GM18499 (cell line): ENCODE measurements at regions not wholly inside any gene's neighbourhood (a gene's known extent, or its start where the extent isn't known, plus 50 kb on each side); places are given as distances from the start of the nearest gene placed in this dataset.
"Not testable (repeated sequence)": the region's sequence is repeated elsewhere in the genome, so short reads cannot be mapped to it uniquely, and the experiment has no call there.

Experiments used
- ATAC-seq: cut with Tn5 transposase; IDR thresholded peaks from one replicate; pipeline ENCODE4 v1.9.1; 2021; ENCODE audit warnings: moderate number of reproducible peaks; ENCODE audit not compliant: insufficient read depth, unreplicated experiment

DNA sequence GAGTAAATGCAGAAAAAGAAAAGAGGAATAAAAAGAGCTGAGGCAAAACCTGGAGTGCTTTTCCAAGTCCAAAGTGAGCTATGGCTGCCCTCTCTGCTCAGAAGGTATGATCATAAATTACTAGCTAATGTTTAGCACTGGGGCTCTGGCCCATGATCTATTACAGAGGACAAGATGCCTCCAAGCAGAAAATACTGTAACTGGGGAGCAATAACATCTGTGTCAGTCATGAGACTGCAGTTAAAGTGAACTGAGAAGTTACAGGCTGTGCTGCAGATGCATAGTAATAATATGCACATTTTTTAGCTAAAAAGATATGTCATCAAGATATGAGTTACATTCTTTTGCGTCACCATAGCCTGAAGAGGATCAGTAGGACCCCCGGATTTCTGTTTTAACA, 209.4 kb upstream of the RBBP8 start:
- ATAC-seq, result no peak

- ATAC-seq, result no peak
Measured at GRCh38 chr18:22726469-22726868, 206.7 kb upstream of the RBBP8 start.

- ATAC-seq, result no peak
Measured at GRCh38 chr18:22728016-22728415, 205.1 kb upstream of the RBBP8 start.

- ATAC-seq, result no peak
Measured at GRCh38 chr18:22728481-22729105, 204.5 kb upstream of the RBBP8 start.

GRCh38 chr18:22731398-22731797, 201.7 kb upstream of the RBBP8 start:
- ATAC-seq, result no peak

GRCh38 chr18:22734105-22734661, 198.9 kb upstream of the RBBP8 start:
- ATAC-seq, result no peak

DNA sequence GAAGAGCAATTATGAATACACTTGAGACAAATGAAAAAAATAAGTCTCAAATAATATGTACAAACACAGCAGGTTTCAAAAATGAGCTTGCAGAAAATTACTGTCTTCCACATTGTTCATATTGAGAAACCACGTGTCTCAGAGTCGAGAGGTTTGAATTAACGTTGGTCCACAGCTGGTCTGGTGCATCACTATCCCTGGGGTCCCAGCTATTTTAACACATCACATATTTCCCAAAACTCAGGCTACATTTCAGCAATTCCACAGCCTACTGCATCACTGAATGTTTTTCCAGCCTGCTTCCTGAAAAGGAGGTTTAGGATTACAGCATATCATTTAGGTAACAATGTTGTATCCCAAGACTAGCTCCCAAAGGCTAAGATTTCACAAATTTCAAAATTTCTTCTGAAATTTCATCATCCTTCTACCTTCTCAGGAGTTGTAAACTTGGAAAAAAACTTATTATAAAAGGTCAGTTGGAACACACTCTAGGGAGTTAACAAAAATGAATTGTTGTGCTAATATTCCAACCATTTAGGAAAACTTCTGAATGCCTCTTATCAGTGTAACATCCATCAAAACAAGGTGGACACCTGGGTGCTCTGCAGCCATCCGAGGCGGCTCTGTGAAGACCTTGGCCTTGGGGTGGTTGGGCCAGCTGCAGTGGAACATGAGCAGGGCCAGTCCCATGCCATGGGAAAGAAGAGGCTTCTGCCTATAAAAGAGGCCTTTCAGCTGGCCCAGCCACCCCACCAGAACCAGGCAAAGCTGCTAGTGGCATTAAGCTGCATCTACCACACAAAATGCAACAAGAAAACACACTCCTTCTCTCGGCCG, 198.1 kb upstream of the RBBP8 start:
- no peak for ATAC-seq

- no peak for ATAC-seq
Measured at GRCh38 chr18:22737054-22737453, 196.1 kb upstream of the RBBP8 start.

GRCh38 chr18:22739061-22739642, 194.0 kb upstream of the RBBP8 start:
- no peak for ATAC-seq

GRCh38 chr18:22739789-22740188, 193.3 kb upstream of the RBBP8 start:
- no peak for ATAC-seq

- ATAC-seq, result no peak
Measured at GRCh38 chr18:22741318-22741717, 191.8 kb upstream of the RBBP8 start.

- ATAC-seq, result no peak
Measured at GRCh38 chr18:22742409-22742808, 190.7 kb upstream of the RBBP8 start.

GRCh38 chr18:22745966-22746365, 187.2 kb upstream of the RBBP8 start:
- no peak for ATAC-seq

DNA sequence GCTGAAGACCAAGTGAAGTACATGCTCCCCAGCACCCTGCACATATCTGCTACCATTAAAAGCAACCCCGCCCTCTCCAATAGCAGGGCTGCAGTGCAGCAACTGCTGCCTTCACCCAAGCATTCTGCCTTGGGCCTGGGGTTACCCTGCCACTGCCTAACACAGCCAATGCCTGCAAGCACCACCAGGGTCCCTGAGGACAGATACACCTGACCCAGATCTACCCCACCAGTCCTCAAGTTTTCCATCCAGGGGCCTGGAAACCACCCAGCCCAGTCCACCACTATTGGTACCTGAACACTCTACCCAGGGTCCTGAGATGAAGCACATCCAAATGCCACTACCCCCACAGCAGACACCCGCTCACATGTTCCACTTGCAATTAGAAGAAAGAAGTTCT, 181.1 kb upstream of the RBBP8 start:
- ATAC-seq, result no peak

DNA sequence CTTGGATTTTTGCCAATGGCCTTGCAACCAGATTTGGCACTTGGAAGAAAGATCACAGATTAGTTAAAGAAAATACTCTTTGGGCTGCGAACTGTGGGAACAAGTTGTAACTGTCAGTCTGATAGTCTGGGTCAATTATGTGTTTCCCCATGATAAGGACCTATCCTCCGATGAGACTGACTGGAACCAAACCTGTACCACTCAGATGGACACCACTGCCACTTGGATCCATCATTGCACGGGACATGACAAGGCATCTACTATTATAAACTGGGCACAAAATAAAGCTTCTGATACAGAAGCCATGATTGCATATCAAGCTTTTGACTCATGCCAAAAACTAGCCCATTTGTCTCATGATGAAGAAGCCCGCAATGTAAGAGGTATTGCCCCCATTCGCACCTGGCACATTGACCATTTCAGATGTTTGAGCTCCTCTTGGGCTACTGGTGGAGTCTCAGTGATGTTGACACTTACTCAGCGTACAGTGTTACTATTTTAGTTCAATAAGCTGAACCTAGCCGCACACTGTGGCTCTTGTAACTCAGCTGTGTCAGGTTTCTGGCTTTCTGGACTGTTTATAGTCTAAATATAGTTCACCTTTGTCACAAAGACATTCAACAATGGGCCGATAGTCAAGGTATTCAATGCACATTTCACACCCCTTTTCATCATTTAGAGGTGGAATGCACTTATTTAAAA, 179.8 kb upstream of the RBBP8 start:
- ATAC-seq, result no peak

DNA sequence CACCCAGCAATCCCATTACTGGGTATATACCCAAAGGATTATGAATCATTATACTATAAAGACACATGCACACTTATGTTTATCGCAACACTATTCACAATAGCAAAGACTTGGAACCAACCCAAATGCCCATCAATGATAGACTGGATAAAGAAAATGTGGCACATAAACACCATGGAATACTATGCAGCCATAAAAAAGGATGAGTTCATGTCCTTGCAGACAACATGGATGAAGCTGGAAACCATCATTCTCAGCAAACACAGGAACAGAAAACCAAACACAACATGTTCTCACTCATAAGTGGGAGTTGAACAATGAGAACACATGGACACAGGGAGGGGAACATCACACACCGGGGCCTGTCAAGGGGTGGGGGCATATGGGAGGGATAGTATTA, 169.1 kb upstream of the RBBP8 start:
- ATAC-seq, result not testable (repeated sequence)

GRCh38 chr18:22765896-22766295, 167.2 kb upstream of the RBBP8 start:
- no peak for ATAC-seq

- no peak for ATAC-seq
Measured at GRCh38 chr18:22767653-22768052, 165.5 kb upstream of the RBBP8 start.

- ATAC-seq, result no peak
Measured at GRCh38 chr18:22773944-22774343, 159.2 kb upstream of the RBBP8 start.

DNA sequence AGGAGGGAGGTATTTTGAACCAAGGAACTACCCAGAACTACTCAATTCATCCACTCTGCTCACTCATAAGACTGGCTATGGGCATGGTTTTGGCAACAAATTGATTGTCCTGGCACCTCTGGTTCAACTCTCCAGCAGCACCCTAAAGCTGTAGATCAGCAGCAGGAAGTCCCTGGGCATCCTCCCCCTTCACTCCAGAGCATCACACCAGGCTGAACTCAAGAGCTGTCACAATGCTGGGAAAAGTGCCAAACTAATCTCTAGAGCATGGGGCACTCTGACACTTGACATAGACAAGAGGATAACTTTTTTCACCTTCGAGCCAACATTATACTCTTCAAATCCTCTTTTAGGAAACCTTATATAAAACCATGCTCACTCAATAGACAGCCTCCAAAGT, 154.1 kb upstream of the RBBP8 start:
- no peak for ATAC-seq

DNA sequence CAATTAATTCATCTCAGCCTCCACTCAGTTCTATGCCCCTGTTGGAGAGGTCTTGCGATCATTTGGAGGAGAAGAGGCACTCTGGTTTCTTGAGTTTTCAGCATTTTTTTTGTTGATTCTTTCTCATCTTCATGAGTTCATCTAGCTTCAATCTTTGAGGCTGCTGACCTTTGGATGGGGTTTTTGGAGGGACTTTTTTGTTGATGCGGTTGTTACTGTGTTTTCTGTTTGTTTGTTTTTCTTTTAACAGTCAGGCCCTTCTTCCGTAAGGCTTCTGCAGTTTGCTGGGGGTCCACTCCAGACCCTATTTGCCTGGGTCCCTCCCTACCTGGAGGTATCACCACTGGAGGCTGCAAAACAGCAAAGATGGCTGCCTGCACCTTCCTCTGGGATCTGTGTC, 149.9 kb upstream of the RBBP8 start:
- no peak for ATAC-seq
